ENCODE measurements at regions not wholly inside any gene's neighbourhood (a gene's known extent, or its start where the extent isn't known, plus 50 kb on each side); places are given as distances from the start of the nearest gene placed in this dataset.
A peak's percentile ranks its signal among the peaks of the same experiment; 100 is the strongest.
"Not testable (repeated sequence)": the region's sequence is repeated elsewhere in the genome, so short reads cannot be mapped to it uniquely, and the experiment has no call there.

- DNase-seq (ENCODE audit: low read depth, low spot score): no peak
Measured at GRCh38 chrX:34716302-34716701, 59.2 kb upstream of the TMEM47 start.

- no peak for DNase-seq (ENCODE audit: low read depth, low spot score)
Measured at GRCh38 chrX:34734383-34734782, 77.3 kb upstream of the TMEM47 start.

- no peak for DNase-seq (ENCODE audit: low read depth, low spot score)
Measured at GRCh38 chrX:34744521-34744920, 87.4 kb upstream of the TMEM47 start.

DNA sequence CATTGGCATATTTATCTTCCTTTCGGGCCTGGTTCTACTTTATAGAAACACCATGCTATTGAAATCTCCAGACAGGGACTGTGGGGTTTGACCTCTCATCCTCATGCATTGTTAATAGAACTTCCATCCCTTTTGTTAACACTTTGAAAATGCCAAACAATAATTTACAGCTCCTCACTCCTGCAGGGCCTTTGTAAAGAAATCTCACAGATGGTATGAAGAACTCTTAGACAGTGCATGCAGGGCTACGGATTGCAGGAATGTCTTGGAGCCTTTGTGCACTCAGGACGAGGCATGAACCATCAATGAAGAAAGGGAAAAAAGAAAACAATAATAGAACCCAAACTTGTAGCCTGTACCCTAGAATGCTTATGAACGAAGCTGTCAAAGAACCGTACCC lies 92.8 kb upstream of the TMEM47 start:
- no peak for DNase-seq (ENCODE audit: low read depth, low spot score)

GRCh38 chrX:34764852-34765361 lies 107.8 kb upstream of the TMEM47 start:
- DNase-seq (ENCODE audit: low read depth, low spot score): no peak

DNA sequence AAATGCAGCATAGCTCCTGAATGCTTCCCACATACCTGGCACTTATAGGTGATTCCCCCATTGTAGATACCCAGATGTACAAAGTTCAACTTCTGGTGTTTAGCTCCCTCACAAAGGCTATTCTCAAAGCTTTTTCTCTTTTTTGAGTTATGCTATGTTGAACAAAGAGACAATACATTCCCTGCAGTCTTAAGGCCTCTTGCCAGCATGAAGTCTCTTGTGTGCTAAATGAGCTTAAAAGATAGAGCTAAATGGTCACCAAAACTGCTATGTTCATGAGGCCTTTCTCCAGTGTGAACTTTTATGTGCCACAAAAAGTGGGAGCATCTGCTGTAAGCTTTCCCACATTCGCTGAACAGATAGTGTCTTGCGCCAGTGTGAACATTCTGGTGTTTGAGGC lies 111.2 kb upstream of the TMEM47 start:
- DNase-seq (ENCODE audit: low read depth, low spot score): no peak

GRCh38 chrX:34770511-34770910 lies 113.4 kb upstream of the TMEM47 start:
- DNase-seq (ENCODE audit: low read depth, low spot score): no peak

DNA sequence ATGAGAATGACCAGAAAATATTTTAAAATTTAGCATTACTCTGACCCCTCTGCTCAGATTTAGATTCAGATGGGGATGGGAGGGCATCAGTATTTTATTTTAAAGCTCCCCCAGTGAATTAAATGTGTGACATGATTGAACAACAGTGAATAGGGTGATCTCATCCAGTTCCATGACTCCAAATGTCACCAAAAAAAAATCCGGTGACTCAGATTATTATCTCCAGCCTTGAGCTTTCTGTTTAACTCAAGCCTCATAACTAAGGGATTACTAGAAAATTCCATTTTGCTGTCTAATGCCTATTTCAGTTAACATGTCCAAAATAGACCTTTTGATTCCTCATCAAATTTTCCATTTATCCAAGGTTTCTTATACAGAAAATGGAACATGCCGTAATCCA lies 121.8 kb upstream of the TMEM47 start:
- DNase-seq (ENCODE audit: low read depth, low spot score): no peak

- no peak for DNase-seq (ENCODE audit: low read depth, low spot score)
Measured at GRCh38 chrX:34790026-34790425, 132.9 kb upstream of the TMEM47 start.

DNA sequence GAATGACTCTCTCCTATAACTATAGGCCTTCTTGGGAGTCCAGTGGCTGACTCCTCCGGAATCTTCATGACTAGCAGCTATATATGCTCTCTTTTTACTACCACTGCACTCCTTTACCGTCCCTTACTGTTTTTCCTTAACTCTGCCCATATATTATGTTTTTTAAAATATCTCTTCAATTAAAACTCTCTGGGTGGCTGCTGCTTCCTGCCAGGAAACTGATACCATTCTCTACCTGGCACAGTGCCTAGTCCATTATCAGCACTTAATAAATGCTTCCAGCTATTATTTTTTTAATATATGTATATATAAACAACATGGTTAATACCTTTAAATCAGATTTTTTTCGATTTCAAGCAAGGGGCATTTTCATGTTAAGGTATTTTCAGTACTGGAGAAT lies 136.6 kb upstream of the FAM47B start:
- DNase-seq (ENCODE audit: low read depth, low spot score): peak; percentile 7

GRCh38 chrX:34809096-34809495 lies 133.5 kb upstream of the FAM47B start:
- DNase-seq (ENCODE audit: low read depth, low spot score): no peak

- DNase-seq (ENCODE audit: low read depth, low spot score): no peak
Measured at GRCh38 chrX:34810364-34810763, 132.2 kb upstream of the FAM47B start.

GRCh38 chrX:34810916-34811315 lies 131.7 kb upstream of the FAM47B start:
- no peak for DNase-seq (ENCODE audit: low read depth, low spot score)

DNA sequence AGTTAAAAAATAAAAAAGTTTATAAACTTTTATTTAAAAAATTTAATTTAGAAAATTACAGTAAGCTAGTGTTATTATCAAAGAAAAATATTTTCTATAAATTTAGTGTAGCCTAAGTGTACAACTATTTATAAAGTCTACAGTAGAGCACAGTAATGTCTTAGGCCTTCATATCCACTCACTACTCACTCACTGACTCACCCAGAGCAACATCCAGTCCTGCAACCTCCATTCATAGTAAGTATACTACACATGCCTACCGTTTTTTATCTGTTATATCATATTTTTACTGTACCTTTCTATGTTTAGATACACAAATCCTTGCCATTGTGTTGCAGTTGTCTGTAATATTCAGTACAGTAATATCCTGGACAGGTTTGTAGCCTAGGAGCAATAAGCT lies 129.0 kb upstream of the FAM47B start:
- DNase-seq (ENCODE audit: low read depth, low spot score): no peak

- DNase-seq (ENCODE audit: low read depth, low spot score): no peak
Measured at GRCh38 chrX:34826964-34827363, 115.6 kb upstream of the FAM47B start.

DNA sequence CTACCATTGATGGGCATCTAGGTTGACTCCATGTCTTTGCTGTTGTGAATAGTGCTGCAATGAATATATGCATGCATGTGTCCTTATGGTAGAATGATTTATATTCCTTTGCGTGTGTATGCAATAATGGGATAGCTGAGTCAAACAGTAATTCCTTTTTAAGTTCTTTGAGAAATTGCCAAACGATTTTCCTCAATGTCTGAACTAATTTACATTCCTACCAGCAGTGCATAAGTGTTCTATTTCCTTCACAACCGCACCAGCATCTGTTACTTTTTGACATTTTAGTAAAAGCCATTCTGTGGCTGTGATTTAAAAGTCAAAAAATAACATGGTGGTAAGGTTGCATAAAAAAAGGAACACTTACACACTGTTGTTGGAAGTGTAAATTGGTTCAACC lies 103.1 kb upstream of the FAM47B start:
- DNase-seq (ENCODE audit: low read depth, low spot score): no peak

DNA sequence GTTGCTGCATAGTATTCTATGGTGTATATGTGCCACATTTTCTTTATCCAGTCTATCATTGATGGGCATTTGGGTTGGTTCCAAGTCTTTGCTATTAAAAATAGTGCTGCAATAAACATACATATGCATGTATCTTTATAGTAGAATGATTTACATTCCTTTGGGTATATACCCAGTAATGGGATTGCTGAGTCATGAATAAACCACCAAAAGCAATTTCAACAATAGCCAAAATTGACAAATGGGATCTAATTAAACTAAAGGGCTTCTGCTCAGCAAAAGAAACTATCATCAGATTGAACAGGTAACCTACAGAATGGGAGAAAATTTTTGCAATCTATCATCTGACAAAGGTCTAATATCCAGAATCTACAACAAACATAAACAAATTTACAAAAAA lies 101.4 kb upstream of the FAM47B start:
- DNase-seq (ENCODE audit: low read depth, low spot score): not testable (repeated sequence)

DNA sequence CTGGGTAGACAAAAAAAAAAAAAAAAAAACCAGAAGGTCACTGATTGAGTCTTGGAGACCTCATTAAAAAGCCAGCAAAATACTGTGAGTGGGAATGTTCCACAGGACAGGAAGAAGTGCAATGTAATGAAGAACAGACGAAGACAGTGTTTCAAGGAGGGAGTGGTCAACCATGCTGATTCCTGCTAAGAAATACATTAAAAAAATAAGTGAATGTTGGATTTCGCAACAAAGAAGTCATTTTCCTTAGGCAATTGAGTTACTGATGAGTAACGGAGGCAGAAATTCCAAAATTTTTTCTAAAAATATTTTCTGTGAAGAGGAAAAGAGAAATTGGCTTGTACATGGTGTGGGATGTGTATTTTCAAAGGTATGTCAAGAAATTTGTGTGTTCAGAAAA lies 94.3 kb upstream of the FAM47B start:
- DNase-seq (ENCODE audit: low read depth, low spot score): no peak

DNA sequence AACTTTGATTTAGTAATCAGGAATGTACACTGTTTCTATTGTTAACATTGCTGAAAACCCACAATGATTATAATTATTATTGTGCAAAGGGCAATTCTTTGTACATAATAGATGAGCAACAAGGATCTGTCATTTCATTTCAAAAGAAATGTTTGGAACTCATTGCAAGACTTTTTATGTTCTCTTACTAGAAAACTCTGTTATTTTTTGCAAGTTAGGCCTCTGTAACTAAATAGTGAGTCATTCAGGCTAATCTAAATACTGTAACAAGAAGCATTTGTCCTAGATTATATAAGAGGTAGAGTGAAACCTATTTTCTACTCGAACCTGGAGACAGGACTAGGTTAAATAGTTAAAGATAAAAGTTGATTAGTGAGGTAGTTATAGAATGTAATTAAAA lies 93.2 kb upstream of the FAM47B start:
- DNase-seq (ENCODE audit: low read depth, low spot score): no peak

GRCh38 chrX:34859191-34859590 lies 83.4 kb upstream of the FAM47B start:
- no peak for DNase-seq (ENCODE audit: low read depth, low spot score)

DNA sequence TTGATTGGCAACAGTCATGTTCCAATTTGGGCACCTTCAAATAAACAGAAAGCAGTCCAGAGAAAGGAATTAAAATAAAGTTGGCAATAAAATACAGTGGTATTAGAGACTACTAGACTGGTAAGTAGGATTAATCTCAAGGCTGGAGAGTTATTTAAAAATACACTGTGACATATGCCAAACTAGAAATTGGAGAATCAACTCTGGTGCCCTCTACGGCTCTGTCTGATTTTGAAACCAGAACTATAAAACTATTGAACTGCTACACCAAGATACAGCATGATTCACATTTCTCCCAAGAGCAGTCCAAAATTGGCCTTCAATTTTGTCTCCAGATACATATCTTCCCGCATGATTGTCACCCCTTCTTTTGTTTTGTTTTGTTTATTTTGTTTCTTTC lies 78.7 kb upstream of the FAM47B start:
- DNase-seq (ENCODE audit: low read depth, low spot score): no peak

DNA sequence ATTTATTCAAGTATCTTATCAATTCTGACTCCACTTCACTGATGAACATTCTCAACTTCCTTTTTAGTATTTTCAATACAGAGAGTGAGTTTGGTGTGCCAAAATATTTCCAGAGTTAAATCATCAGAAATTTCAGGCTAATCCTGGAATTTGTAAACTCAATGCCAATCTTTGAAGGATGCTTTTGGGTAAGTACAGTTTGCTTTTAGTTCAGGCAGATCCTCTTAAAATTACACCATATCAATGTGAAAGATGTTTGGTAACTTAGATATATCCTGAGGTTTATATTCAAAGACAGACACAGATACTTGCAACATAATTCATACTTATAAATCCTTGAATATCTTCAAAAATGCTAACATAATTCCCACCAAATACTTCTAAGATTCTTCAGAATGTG lies 76.0 kb upstream of the FAM47B start:
- no peak for DNase-seq (ENCODE audit: low read depth, low spot score)

DNA sequence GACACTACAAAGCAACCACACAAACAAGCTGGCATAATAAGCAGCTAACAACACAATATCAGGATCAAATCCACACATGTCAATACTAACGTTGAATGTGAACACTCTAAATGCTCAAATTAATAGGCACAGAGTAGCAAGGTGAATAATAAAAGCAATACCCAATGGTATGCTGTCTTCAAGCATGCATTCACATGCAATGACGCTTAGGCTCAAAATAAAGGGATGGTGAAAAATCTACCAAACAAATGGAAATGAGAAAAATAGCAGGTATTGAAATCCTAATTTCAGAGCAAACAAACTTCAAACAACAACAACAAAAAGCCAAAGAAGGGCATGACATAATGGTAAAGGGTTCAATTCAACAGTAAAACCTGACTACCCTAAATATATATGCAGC lies 74.0 kb upstream of the FAM47B start:
- DNase-seq (ENCODE audit: low read depth, low spot score): no peak

DNA sequence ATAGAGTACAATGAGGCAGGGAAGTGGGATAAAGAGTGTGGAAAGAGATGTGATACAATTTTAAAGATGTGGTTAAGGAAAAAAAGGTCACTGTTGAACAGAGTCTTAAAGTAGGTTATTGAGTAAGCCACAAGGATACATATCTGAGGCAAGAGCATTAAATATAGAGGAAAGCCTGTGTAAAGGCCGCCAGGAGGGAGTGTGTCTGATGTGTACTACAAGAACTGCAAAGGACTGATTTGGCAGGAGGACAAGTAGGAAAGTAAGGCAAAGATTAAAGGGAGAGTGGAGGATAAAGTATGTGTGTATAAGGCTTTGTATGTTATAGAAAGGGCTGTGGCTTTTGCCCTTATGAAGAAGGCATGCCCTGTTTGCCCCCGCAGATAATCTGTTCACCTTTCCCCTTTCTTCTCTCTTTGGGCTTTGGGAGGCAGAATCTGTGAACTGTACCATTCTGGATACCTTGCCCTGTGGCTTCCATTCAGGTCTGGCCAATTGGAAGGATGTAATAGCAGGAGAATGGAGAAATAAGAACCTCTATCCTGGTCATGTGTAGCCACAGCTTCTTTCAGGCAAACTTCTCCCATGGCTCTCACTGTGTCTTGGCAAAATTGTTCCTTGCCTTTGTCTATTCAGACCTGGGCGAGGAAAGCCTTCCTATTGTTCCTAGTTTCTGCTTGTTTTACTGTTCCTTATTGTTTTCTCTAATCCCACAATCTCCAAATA lies 68.9 kb upstream of the FAM47B start:
- no peak for DNase-seq (ENCODE audit: low read depth, low spot score)
